Panc1 (cell line): ENCODE measurements at regions not wholly inside any gene's neighbourhood (a gene's known extent, or its start where the extent isn't known, plus 50 kb on each side); places are given as distances from the start of the nearest gene placed in this dataset.
"Not testable (repeated sequence)": the region's sequence is repeated elsewhere in the genome, so short reads cannot be mapped to it uniquely, and the experiment has no call there.

ENCODE experiments used
- ATAC-seq: fragments of 200-7000 bp; cut with Tn5 transposase; 2 replicates; pipeline ENCODE4 v1.9.1; 2020; ENCODE audit warnings: mild to moderate bottlenecking, moderate library complexity
- BruUV-seq: library from RNA; stranded (reverse); fragments of 400-500 nt; replicated peaks from 2 replicates; lab custom pipeline; 2021; lab: Mats Ljungman, UMichigan
- CTCF ChIA-PET: fragments of 300-600 bp; sonication (Branson Sonifier 250); formaldehyde crosslinking; loops from one replicate; lab custom pipeline; 2022; ENCODE audit warnings: antibody characterized with exemption; lab: Charles Lee
- POLR2A ChIA-PET: fragments of 300-600 bp; sonication (Branson Sonifier 250); formaldehyde crosslinking; loops from one replicate; lab custom pipeline; 2022; ENCODE audit warnings: antibody characterized with exemption; lab: Charles Lee
- DNase-seq: peaks from one replicate; pipeline ENCODE4 v3.0.0-alpha.2; 2010; ENCODE audit warnings: low read depth, low spot score
- H3K27ac ChIP-seq: 2 replicates; pipeline ENCODE4 v1.5.1; 2011; ENCODE audit warnings: mild to moderate bottlenecking, low read length, inconsistent platforms
- H3K27me3 ChIP-seq: fragments of 200-500 bp; sonication (Bioruptor generic); 2 replicates; pipeline ENCODE4 v1.6.0; 2014; ENCODE audit warnings: low read length, inconsistent platforms; ENCODE audit not compliant: control insufficient read depth, insufficient read depth
- H3K36me3 ChIP-seq: fragments of 200-500 bp; sonication (Bioruptor generic); 2 replicates; pipeline ENCODE4 v1.5.1; 2014; ENCODE audit warnings: inconsistent platforms, mild to moderate bottlenecking, low read length, moderate library complexity; ENCODE audit not compliant: control insufficient read depth, insufficient read depth
- H3K4me1 ChIP-seq: 2 replicates; pipeline ENCODE4 v1.5.1; 2011; ENCODE audit warnings: inconsistent platforms, mild to moderate bottlenecking, low read length, moderate library complexity; ENCODE audit not compliant: control insufficient read depth, insufficient read depth
- H3K4me3 ChIP-seq, 2 experiments: 2 replicates each; pipeline ENCODE4 v1.5.1; 2011 to 2012; ENCODE audit warnings: low read depth in 2 of 2, low read length in 2 of 2, mild to moderate bottlenecking in 2 of 2, inconsistent platforms in 1 of 2, moderate library complexity in 1 of 2
- H3K9me3 ChIP-seq: fragments of 200-500 bp; sonication (Bioruptor generic); 2 replicates; pipeline ENCODE4 v1.5.1; 2014; ENCODE audit warnings: low read depth, mild to moderate bottlenecking, inconsistent platforms, low read length, moderate library complexity; ENCODE audit not compliant: control insufficient read depth, insufficient read depth
- CTCF ChIP-seq: fragments of 450-650 bp; IDR thresholded peaks from 2 replicates; pipeline ENCODE4 v1.5.1; 2017; ENCODE audit warnings: mild to moderate bottlenecking
- POLR2AphosphoS5 ChIP-seq: IDR thresholded peaks from 2 replicates; pipeline ENCODE4 v1.6.1; 2012; ENCODE audit warnings: mild to moderate bottlenecking, low read depth, low read length, moderate library complexity
- REST ChIP-seq, 2 experiments: IDR thresholded peaks; 2 replicates each; pipeline ENCODE4 v1.6.1; 2011 to 2012; ENCODE audit warnings: low read depth in 2 of 2, control low read depth in 1 of 2, low read length in 1 of 2, mild to moderate bottlenecking in 1 of 2, moderate library complexity in 1 of 2; ENCODE audit not compliant: insufficient read depth in 1 of 2
- SIN3A ChIP-seq: IDR thresholded peaks from 2 replicates; pipeline ENCODE4 v1.6.1; 2012; ENCODE audit warnings: low read depth, mild to moderate bottlenecking, low read length, moderate library complexity, borderline replicate concordance; ENCODE audit not compliant: insufficient read depth
- TCF7L2 ChIP-seq: IDR thresholded peaks from 2 replicates; pipeline ENCODE4 v1.6.1; 2011; ENCODE audit warnings: mild to moderate bottlenecking, low read depth, low read length, inconsistent platforms
- in situ Hi-C: cut with HindIII; loops from 2 replicates; pipeline ENCODE4 v1.10.0; 2016; ENCODE audit warnings: low sequenced_read_pairs, low pct_unique_long_range_greater_than_20kb
- intact Hi-C: fragments of 100-400 bp; cut with micrococcal nuclease; formaldehyde crosslinking; loops from one replicate; pipeline ENCODE4 v1.10.0; 2022; ENCODE audit not compliant: unreplicated experiment

- POLR2A ChIA-PET, result no interaction called here
- CTCF ChIA-PET, result no interaction called here
- DNase-seq (no peak), ATAC-seq (no peak)
- Histone ChIP-seq H3K9me3 (no peaks in the 10 kb centered on the region), H3K27ac (no peak overlapping the region), H3K4me3 (no peak overlapping the region), H3K36me3 (no peaks in the 10 kb centered on the region), H3K27me3 (no peaks in the 10 kb centered on the region), H3K4me1 (no peaks in the 10 kb centered on the region)
- in situ Hi-C loops, result no loop called here
- TF ChIP-seq CTCF, result no peak
- BruUV-seq, result no TSS peak
- intact Hi-C loops, result no loop called here
These were observed 206.6 kb downstream of the DEPDC1B start for GRCh38 chr5:60493372-60493771.

- in situ Hi-C loops (no loop called here), intact Hi-C loops (no loop called here)
- POLR2A ChIA-PET, result no interaction called here
- ATAC-seq, result no peak
- H3K27me3 ChIP-seq, result no peaks in the 10 kb centered on the region
- TF ChIP-seq SIN3A (no peak), POLR2AphosphoS5 (no peak), REST (IDR thresholded peaks at IDR 0.05; ENCODE audit: insufficient read depth in 1 of 2, low read depth in 2 of 2, low read length in 1 of 2) (no peak), CTCF (no peak), TCF7L2 (no peak)
- no peak overlapping the region for H3K4me3 ChIP-seq
- CTCF ChIA-PET, result no interaction called here
- no peak for DNase-seq
- H3K4me1 ChIP-seq, result no peaks in the 10 kb centered on the region
- no peaks in the 10 kb centered on the region for H3K9me3 ChIP-seq
- no peak overlapping the region for H3K27ac ChIP-seq
- H3K36me3 ChIP-seq, result no peaks in the 10 kb centered on the region
- no TSS peak for BruUV-seq
These were observed 207.0 kb downstream of the DEPDC1B start for GRCh38 chr5:60492958-60493357.

- H3K4me1 ChIP-seq, H3K4me3 ChIP-seq, BruUV-seq, intact Hi-C loops, in situ Hi-C loops, DNase-seq, H3K9me3 ChIP-seq, H3K27ac ChIP-seq, H3K27me3 ChIP-seq, CTCF ChIA-PET, POLR2A ChIA-PET, ATAC-seq, H3K36me3 ChIP-seq: not testable (repeated sequence)
These were observed 207.6 kb downstream of the DEPDC1B start for GRCh38 chr5:60492358-60492757.
